HG02678 (cell line): ENCODE measurements at regions not wholly inside any gene's neighbourhood (a gene's known extent, or its start where the extent isn't known, plus 50 kb on each side); places are given as distances from the start of the nearest gene placed in this dataset.

Source experiments
- ATAC-seq: cut with Tn5 transposase; IDR thresholded peaks from one replicate; pipeline ENCODE4 v1.9.1; 2021; ENCODE audit warnings: mild to moderate bottlenecking, moderate library complexity; ENCODE audit not compliant: unreplicated experiment

DNA sequence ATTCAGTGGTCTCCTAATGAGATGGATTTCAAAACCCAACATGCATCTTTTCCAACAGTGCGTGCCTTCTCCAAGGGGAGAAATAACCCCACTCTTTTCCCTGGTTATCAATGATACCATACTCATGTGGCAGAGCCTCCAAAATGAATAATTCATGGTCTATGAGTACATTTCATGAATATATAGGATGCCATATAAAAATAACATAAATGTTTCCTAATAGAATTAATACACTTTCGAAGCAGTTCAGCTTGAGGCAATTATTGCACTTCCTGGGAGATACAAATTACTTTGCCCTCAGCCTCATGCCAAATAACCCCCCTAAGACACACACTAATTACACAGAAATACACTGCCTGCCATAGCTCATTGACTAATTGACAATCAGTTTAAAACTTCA is 318.6 kb downstream of the ZSWIM6 start:
- ATAC-seq: no peak

- ATAC-seq: no peak
Observed at GRCh38 chr5:61651195-61651594, 319.1 kb downstream of the ZSWIM6 start.

DNA sequence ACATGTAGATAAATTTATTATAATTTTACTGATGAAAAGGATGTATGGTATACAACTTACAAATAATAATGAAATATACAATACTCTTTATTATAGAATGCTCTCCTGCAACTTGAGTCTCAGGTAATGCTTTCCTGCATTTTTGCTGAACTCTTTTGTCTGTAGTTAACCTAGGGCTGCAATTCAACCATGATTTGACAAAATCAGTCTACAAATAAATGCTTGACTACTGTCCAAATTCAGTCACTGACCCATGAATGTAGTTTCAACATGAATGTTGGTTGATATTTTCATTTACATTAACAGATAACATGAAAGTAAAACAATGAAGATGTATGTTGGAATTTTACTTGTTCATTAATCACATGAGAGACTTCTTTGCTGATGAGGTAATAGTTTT is 320.9 kb downstream of the ZSWIM6 start:
- no peak for ATAC-seq

- ATAC-seq: no peak
Observed at GRCh38 chr5:61653807-61654580, 321.9 kb downstream of the ZSWIM6 start.

- ATAC-seq: no peak
Observed at GRCh38 chr5:61654876-61655275, 322.8 kb downstream of the ZSWIM6 start.

- no peak for ATAC-seq
Observed at GRCh38 chr5:61657010-61657409, 325.0 kb downstream of the ZSWIM6 start.

GRCh38 chr5:61657686-61658085 is 325.6 kb downstream of the ZSWIM6 start:
- no peak for ATAC-seq

- ATAC-seq: peak; percentile 87
Observed at GRCh38 chr5:61658592-61659008, 326.5 kb downstream of the ZSWIM6 start.

DNA sequence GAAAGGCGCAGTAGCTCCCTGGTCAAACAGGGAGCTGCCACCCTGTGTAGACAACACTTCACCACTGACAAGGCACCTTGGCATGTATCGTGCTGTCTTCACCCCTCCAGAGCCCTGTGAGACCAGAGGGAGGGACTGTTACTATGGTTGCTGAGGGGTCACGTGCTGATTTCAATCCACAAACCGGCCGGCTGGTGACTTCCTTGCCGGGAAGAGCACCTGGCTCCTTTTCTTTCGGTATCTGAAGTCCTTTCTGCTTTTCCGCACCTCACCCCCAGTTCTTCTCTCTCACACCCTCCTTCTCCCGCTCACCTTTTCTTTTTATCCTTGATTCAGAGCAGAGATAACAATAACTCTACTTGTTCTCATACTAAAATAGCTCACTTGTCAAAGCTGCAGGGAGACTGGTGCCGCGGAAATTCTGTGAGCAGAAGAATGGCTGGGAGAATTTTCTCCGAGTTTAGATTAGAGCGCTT is 327.2 kb downstream of the ZSWIM6 start:
- ATAC-seq: no peak

GRCh38 chr5:61662670-61663069 is 330.6 kb downstream of the ZSWIM6 start:
- no peak for ATAC-seq

- ATAC-seq: no peak
Observed at GRCh38 chr5:61666064-61666621, 334.1 kb downstream of the ZSWIM6 start.

DNA sequence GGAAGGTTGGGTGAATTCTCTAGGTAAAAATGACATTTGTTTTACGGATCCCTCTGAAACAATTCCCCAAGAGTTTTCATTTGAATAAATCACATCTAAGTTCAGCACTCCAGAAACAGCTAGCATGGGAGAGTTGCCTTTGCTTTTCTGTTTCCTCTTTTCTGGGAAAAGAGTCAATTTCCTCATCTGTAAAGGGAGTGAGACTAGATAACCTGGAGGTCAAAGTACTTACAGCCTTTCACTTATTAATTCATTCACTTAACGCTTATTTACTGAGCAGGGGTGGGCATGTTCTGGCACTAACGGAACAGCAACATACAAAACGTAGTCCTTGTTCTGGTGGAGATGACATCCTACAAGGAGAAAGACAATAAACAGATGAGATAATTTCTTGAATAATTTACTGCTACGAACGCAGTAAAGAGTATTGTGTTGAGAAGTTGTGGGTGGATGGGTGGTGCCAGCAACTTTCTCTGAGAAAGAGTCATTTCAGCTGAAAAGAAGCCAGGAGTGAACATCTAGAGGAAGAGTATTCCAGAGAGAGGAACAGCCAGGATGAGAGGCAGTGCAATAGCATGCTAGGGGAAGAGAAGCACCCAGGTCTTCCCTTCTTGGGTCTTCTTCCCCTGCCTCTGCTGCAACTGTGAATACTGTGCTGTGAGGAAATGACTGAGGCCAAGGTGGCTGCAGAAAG is 335.6 kb downstream of the ZSWIM6 start:
- no peak for ATAC-seq

DNA sequence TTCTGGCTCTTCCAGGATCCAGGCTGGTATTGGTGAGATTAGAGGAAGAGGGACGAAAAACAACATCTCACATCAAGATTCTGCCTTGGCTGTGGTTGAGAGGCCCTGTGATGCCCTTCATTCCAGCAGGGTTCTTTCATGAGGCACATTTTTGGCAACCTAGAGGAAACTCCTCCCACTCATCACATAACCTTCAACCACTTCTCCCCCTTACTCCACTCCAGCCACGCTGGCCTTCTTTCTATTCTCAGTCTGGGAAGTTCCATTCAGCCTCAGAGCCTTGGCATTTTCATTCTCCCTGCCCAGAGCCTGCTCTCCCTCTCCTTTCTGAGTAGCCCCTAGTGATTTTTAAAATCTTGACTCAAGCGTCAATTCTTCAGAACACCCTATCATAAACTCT is 337.5 kb downstream of the ZSWIM6 start:
- no peak for ATAC-seq

GRCh38 chr5:61670941-61671340 is 338.9 kb downstream of the ZSWIM6 start:
- no peak for ATAC-seq

DNA sequence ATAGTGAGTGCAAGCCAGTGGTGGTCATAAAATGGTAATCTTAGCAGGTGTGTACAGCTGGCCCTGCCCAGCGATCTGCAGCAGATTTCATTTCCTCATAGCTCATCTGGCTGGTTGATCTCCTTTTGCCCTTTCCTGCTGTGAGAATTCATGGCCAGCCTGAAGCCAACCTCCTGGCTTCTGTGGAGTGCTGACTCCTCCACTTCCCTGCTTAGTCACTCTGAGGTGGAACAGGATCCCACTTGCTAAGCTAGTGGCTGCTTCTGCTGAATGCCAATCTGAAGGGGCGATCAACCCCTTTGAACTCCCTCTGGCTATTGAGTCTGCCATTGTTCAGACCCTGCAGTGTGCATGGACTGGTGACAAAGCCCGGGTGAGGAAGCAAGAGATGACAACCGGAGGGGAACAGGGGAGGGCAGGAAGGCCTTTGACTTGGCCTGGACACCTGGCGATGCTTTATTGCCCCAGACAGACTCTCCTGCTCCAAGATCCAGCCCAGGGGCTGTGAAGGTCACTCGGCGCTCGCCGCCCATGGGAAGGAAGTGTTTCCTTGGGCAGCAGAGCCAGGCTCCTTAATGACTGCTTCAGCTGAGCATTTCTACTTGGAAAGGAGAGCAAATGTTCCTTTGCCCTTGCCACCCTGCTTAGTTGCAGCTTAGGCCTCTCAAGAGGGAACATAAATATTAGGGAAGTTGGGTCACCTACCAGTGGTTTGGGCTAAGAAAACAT is 341.1 kb downstream of the ZSWIM6 start:
- no peak for ATAC-seq

DNA sequence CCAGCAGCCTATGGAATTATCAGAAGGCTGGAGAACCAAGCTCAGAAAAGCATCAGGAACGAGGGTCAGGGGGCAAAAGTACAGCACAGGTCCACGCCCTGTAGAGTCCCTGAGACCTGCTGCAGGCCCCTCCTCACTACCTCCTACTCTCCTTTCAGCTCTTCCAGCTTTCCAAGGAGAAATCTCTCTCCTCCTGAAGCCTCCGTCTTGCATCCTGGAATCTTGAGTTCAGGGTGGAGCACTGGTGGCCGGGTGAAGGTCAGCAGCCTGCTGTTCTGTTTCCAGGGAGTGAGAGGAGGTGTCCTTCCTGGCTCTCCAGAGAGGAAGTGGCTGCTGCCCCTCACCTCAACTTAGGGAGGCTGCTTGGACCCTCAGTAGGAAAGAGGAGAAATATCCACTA is 342.3 kb downstream of the ZSWIM6 start:
- ATAC-seq: no peak

DNA sequence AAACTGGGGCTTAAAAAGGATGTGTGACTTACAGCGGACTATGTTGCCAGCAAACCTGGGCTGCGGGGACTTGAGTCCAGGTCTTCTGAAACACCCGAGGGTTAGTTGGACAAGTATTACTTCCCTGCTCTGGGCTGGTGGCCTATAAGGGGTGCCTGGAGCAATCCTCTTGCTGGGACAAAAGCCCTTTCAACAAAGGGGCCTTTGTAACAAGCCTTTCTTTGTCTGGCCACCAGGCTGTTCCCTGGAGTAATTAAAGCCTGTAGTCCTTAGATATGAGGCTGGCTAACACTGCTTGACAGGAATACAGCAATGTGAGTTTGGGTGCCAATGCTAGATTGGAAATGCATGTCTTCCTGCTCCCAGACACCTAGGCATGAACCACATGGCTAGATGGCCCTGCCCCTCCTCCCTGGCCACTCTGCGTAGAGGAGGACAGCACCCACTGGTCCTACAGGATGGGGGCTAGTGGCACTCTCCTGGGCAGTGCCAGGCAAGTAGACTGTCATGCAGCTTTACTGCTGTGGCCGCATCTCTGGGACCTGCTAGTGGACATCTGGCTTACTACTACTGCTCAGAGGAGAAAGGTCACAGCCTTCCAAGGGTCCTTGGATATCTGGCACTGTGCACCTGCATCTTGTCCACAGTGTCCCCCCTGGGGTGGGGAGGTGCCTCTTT is 343.1 kb downstream of the ZSWIM6 start:
- no peak for ATAC-seq

DNA sequence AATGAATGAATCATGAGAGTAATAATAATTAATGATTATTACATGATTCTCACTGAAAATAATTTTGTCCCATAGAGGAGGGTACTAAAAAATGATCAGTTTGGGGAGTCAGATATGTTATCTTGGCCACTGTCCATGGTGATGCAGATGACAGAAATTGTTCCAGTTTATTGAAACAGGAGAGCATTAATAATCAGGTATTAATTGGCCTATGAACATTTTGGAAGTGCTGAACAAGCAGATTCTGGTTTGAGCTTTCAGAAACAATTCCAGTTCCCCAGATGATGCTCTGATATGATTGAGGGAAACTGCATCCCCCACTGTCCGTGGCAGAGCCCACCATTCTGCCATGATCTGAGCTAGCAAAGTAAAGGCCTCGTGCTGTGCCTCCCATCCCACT is 345.2 kb downstream of the ZSWIM6 start:
- ATAC-seq: no peak

DNA sequence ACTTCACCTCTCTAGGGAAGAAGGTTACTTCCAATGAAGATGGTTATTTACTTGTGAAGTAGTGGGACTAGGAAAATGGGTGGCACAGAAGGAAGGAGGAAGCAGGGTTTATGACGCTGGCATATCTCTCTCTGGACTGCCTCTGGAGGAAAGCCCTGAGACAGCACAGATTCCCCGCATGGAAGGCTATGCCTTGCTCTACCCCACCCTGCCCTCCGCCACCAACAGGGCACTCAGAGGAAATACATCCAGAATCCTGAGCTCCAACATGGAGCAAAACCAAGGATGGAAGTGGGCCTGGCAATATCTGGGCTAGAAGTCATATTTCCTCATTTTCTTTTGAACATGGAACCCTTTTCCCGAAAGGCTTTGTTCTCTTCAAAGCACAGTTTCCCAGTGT is 346.9 kb downstream of the ZSWIM6 start:
- no peak for ATAC-seq

DNA sequence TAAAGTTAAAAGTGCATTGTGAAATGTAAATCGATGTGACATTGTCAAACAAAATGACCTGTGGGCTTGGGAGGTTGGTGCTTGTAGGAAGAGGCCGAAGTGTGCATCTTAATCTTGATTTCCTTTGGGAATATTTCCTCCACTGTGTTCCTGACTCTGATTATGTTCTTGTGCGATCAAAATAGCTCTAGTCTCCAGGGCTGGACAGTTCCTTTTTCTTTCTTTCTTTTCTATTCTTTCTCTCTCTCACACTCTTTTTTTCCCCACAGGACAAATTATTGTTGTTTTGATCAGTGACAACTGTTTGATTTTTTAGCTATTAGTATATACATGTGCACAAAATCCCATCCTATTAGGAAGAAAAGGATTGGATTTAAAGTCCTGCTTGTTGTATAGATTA is 347.5 kb downstream of the ZSWIM6 start:
- no peak for ATAC-seq

DNA sequence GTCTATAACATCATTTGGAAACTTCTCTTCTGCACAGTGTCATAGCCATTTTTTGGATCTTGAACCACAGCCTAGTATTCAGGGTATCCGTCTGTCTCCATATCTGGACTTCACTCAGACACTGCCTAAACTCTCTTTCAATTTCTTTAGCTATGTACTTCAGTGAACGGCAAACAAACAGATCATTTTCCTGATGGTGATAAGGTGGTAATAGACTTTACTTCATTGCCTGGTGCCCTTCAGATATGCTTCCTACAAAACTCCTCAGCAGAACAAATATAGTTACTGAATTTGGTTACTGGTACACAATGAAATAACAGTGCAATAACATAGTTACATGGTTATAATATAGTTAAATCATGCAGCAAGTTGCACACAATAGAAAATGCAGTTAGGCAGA is 348.2 kb downstream of the ZSWIM6 start:
- ATAC-seq: no peak
